OCI-LY7 (cell line): ENCODE measurements at regions not wholly inside any gene's neighbourhood (a gene's known extent, or its start where the extent isn't known, plus 50 kb on each side); places are given as distances from the start of the nearest gene placed in this dataset.

Experiments
- BruUV-seq: library from RNA; stranded (reverse); fragments of 400-500 nt; replicated peaks from 2 replicates; lab custom pipeline; 2021; lab: Mats Ljungman, UMichigan
- CTCF ChIA-PET: fragments of 300-600 bp; sonication (Branson Sonifier 250); formaldehyde crosslinking; loops from one replicate; lab custom pipeline; 2022; ENCODE audit warnings: antibody characterized with exemption; ENCODE audit not compliant: unreplicated experiment; lab: Charles Lee
- POLR2A ChIA-PET: fragments of 300-600 bp; sonication (Branson Sonifier 250); formaldehyde crosslinking; loops from one replicate; lab custom pipeline; 2022; ENCODE audit warnings: antibody characterized with exemption; lab: Charles Lee
- DNase-seq: peaks from one replicate; pipeline ENCODE4 v3.0.0-alpha.2; 2015; ENCODE audit warnings: low spot score
- H2AFZ ChIP-seq: fragments of 200-600 bp; sonication (generic), shearing (Covaris generic); 2 replicates; pipeline ENCODE4 v1.6.1; 2014; ENCODE audit warnings: mild to moderate bottlenecking, antibody characterized with exemption, low read length, moderate library complexity
- H3K27ac ChIP-seq: fragments of 200-600 bp; sonication (generic); 2 replicates; pipeline ENCODE4 v1.5.1; 2014; ENCODE audit warnings: mixed run types, low read depth, mild to moderate bottlenecking, moderate library complexity, low read length, inconsistent platforms; ENCODE audit not compliant: poor library complexity, severe bottlenecking
- H3K36me3 ChIP-seq: fragments of 200-600 bp; sonication (generic); 2 replicates; pipeline ENCODE4 v1.6.1; 2014; ENCODE audit warnings: mild to moderate bottlenecking, antibody characterized with exemption, low read length, moderate library complexity, mixed read lengths; ENCODE audit not compliant: insufficient read depth
- H3K4me1 ChIP-seq: fragments of 200-600 bp; sonication (generic); 2 replicates; pipeline ENCODE4 v1.5.1; 2014; ENCODE audit warnings: mild to moderate bottlenecking, low read length; ENCODE audit not compliant: insufficient read depth, poor library complexity, severe bottlenecking
- H3K4me2 ChIP-seq: fragments of 200-600 bp; sonication (generic); 2 replicates; pipeline ENCODE4 v1.6.1; 2014; ENCODE audit warnings: mild to moderate bottlenecking, low read length
- H3K4me3 ChIP-seq: fragments of 200-600 bp; sonication (generic); 2 replicates; pipeline ENCODE4 v1.5.1; 2014; ENCODE audit warnings: mild to moderate bottlenecking, low read depth, low read length; ENCODE audit not compliant: poor library complexity, severe bottlenecking
- H3K79me2 ChIP-seq: fragments of 200-600 bp; sonication (generic); 2 replicates; pipeline ENCODE4 v1.6.1; 2016; ENCODE audit warnings: low read depth, mild to moderate bottlenecking, low read length, moderate library complexity, mixed read lengths; ENCODE audit not compliant: insufficient read depth
- H3K9me2 ChIP-seq: fragments of 200-600 bp; sonication (generic); 2 replicates; pipeline ENCODE4 v1.6.1; 2016; ENCODE audit warnings: mild to moderate bottlenecking, low read length, mixed read lengths; ENCODE audit not compliant: insufficient read depth
- H3K9me3 ChIP-seq: fragments of 200-600 bp; sonication (generic); 2 replicates; pipeline ENCODE4 v1.6.1; 2014; ENCODE audit warnings: mild to moderate bottlenecking, mixed run types, low read length, mixed read lengths
- H4K20me1 ChIP-seq: fragments of 200-600 bp; sonication (generic); 2 replicates; pipeline ENCODE4 v1.6.1; 2014; ENCODE audit warnings: mild to moderate bottlenecking, antibody characterized with exemption, low read length, moderate library complexity, mixed read lengths; ENCODE audit not compliant: insufficient read depth
- EZH2phosphoT487 ChIP-seq: fragments of 200-600 bp; sonication (generic); IDR thresholded peaks from 2 replicates; pipeline ENCODE4 v1.6.1; 2018; ENCODE audit warnings: low read depth, borderline replicate concordance, mild to moderate bottlenecking, mixed run types, antibody characterized with exemption, low read length, moderate library complexity, mixed read lengths
- intact Hi-C: fragments of 100-400 bp; cut with micrococcal nuclease; formaldehyde crosslinking; loops from one replicate; pipeline ENCODE4 v1.10.0; 2022; ENCODE audit not compliant: unreplicated experiment
- TF ChIP-seq, protein P1 (sequence below): fragments of 200-600 bp; sonication (generic); conservative IDR thresholded peaks from 2 replicates; pipeline ENCODE4 v1.5.1; 2014; ENCODE audit warnings: mild to moderate bottlenecking, antibody characterized with exemption, low read length, moderate library complexity, mixed read lengths

DNA sequence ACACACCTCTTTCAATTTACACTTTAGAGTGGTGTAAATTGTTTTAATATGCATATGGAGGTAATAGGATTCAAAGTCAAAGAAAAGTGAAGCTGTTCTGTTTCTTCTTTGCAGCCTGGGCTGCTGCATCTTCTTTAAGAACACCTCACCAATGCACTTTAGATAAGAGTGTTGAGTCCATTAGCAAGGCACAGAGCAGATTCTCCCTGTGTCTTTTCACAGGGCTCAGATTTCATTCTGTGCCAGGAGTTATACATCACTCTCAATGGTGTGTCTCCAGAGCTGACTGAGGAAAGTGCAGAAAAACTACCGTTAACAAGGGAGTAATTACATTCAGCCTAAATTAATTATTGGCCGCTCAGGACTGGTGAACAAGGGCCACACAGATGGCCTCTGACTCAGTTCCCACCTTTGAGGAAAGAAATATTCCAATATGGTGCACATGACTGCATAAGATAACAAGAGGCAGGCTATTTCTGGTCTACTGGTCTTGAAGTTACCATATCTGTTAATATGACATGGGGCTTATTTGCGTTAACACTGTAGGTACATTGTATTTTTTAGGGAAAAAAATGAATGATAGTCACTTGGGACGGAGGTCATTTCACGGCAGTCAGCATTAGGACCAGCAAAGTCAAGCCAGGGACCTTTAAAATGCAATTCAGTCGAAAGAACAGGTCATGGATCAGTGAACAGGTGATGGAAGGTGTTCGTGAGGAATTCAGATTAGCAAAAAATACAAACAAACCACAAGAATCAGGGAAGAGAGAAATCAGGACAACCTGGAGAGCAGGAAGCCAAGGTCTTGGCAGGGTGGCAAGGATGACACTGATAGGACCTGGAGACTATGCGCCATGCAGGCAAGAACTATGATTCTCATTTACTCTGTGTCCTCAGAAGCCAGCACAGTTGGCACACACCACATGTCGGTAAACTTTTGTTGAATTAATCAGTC, 203.7 kb downstream of the TBX18 start:
- intact Hi-C loops = no loop called here
- Histone ChIP-seq H3K4me2 (no peak overlapping the region), H3K9me2 (no peaks in the 10 kb centered on the region), H3K79me2 (no peaks in the 10 kb centered on the region), H3K36me3 (no peaks in the 10 kb centered on the region), H4K20me1 (no peaks in the 10 kb centered on the region), H3K27ac (no peak overlapping the region), H2AFZ (no peak overlapping the region), H3K4me3 (no peak overlapping the region), H3K4me1 (no peaks in the 10 kb centered on the region), H3K9me3 (no peaks in the 10 kb centered on the region)
- POLR2A ChIA-PET = interaction anchor here (0.6 kb wide), 1 partner anchor 50 kb away, joined by 3 read pairs; no protein-coding TSS in a partner anchor
- DNase-seq = no peak
- CTCF ChIA-PET = no interaction called here
- BruUV-seq = no TSS peak
- TF ChIP-seq, protein P1, sequence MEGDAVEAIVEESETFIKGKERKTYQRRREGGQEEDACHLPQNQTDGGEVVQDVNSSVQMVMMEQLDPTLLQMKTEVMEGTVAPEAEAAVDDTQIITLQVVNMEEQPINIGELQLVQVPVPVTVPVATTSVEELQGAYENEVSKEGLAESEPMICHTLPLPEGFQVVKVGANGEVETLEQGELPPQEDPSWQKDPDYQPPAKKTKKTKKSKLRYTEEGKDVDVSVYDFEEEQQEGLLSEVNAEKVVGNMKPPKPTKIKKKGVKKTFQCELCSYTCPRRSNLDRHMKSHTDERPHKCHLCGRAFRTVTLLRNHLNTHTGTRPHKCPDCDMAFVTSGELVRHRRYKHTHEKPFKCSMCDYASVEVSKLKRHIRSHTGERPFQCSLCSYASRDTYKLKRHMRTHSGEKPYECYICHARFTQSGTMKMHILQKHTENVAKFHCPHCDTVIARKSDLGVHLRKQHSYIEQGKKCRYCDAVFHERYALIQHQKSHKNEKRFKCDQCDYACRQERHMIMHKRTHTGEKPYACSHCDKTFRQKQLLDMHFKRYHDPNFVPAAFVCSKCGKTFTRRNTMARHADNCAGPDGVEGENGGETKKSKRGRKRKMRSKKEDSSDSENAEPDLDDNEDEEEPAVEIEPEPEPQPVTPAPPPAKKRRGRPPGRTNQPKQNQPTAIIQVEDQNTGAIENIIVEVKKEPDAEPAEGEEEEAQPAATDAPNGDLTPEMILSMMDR = no peak
- TF ChIP-seq EZH2phosphoT487 = no peak

DNA sequence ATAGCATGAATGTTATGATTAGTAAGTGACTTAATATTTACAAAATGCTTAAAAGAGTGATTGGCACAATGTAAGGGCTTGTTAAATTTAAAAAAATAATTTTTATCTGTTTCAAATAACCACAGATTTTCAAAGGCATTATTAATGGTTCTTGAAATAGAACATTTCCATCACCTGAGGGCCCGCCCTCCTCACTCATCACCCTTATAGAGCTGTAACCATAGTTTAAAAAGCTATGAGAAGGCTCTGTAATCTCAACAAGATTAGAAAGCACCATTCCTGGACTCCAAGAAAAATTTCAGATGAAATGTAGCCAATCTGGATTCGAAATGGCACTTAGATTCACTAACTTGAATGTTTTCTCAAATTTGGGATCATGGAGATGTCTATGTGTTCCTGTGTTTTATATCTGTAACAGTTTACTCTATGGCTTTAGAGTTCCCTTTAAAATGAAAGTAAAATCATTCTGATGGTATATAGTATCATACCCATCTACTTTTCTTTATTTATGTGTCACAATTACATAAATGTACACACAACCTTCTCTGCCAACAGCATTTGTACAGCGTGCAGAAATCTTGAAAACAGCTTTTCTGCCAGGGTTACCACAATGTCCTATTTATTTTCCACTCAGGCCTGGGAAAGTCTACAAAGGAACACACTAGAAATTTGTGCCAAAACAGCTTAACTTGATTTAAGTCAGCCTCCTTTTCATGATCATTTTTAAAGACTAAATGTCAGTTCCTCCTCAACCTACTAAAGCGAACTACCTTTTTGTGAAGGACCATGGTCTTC, 207.7 kb downstream of the TBX18 start:
- POLR2A ChIA-PET = no interaction called here

More for the DNA sequence above, 207.7 kb downstream of the TBX18 start:
- intact Hi-C loops = no loop called here
- no peak for TF ChIP-seq EZH2phosphoT487
- TF ChIP-seq, protein P1 = no peak
- Histone ChIP-seq H3K27ac (no peak overlapping the region), H3K4me1 (no peaks in the 10 kb centered on the region), H3K4me2 (no peak overlapping the region), H3K9me3 (no peaks in the 10 kb centered on the region), H2AFZ (no peak overlapping the region), H3K79me2 (no peaks in the 10 kb centered on the region), H3K36me3 (no peaks in the 10 kb centered on the region), H4K20me1 (no peaks in the 10 kb centered on the region), H3K4me3 (no peak overlapping the region), H3K9me2 (no peaks in the 10 kb centered on the region)
- DNase-seq = no peak
- CTCF ChIA-PET = no interaction called here
- BruUV-seq = no TSS peak
